Activated T-cell treated with anti-CD3 and anti-CD28 coated beads for 48 hours (primary cell): ENCODE measurements at regions not wholly inside any gene's neighbourhood (a gene's known extent, or its start where the extent isn't known, plus 50 kb on each side); places are given as distances from the start of the nearest gene placed in this dataset.

Experiments
- DNase-seq: peaks from one replicate; pipeline ENCODE4 v3.0.0-alpha.2; 2020; ENCODE audit warnings: low read depth

- DNase-seq: no peak
These were observed 131.3 kb upstream of the MGAT5 start for GRCh38 chr2:134122610-134123009.

GRCh38 chr2:134123332-134123731, 130.5 kb upstream of the MGAT5 start:
- DNase-seq: no peak

- DNase-seq: no peak
These were observed 129.7 kb upstream of the MGAT5 start for GRCh38 chr2:134124047-134124753.

- peak; percentile 63 for DNase-seq
These were observed 126.4 kb upstream of the MGAT5 start for GRCh38 chr2:134127496-134127895.

- DNase-seq: no peak
These were observed 125.1 kb upstream of the MGAT5 start for GRCh38 chr2:134128746-134129145.

GRCh38 chr2:134129900-134130537, 123.9 kb upstream of the MGAT5 start:
- no peak for DNase-seq

GRCh38 chr2:134131681-134132489, 122.0 kb upstream of the MGAT5 start:
- DNase-seq: no peak

- no peak for DNase-seq
These were observed 121.4 kb upstream of the MGAT5 start for GRCh38 chr2:134132490-134132857.

GRCh38 chr2:134133622-134134312, 120.1 kb upstream of the MGAT5 start:
- DNase-seq: no peak

- no peak for DNase-seq
These were observed 119.6 kb upstream of the MGAT5 start for GRCh38 chr2:134134313-134134706.

- no peak for DNase-seq
These were observed 119.0 kb upstream of the MGAT5 start for GRCh38 chr2:134134827-134135226.

GRCh38 chr2:134135793-134136192, 118.1 kb upstream of the MGAT5 start:
- no peak for DNase-seq

GRCh38 chr2:134136731-134137130, 117.1 kb upstream of the MGAT5 start:
- no peak for DNase-seq

GRCh38 chr2:134137182-134137611, 116.7 kb upstream of the MGAT5 start:
- DNase-seq: no peak

GRCh38 chr2:134138115-134138514, 115.8 kb upstream of the MGAT5 start:
- no peak for DNase-seq

GRCh38 chr2:134139611-134140010, 114.3 kb upstream of the MGAT5 start:
- DNase-seq: no peak

GRCh38 chr2:134140251-134140661, 113.6 kb upstream of the MGAT5 start:
- DNase-seq: no peak

GRCh38 chr2:134141598-134142340, 112.1 kb upstream of the MGAT5 start:
- DNase-seq: no peak

GRCh38 chr2:134142341-134142738, 111.5 kb upstream of the MGAT5 start:
- DNase-seq: no peak

GRCh38 chr2:134142903-134143302, 111.0 kb upstream of the MGAT5 start:
- no peak for DNase-seq

- no peak for DNase-seq
These were observed 110.3 kb upstream of the MGAT5 start for GRCh38 chr2:134143568-134143967.
